HepG2 (cell line): ENCODE measurements at regions not wholly inside any gene's neighbourhood (a gene's known extent, or its start where the extent isn't known, plus 50 kb on each side); places are given as distances from the start of the nearest gene placed in this dataset.
A peak's percentile ranks its signal among the peaks of the same experiment; 100 is the strongest.
"Not testable (repeated sequence)": the region's sequence is repeated elsewhere in the genome, so short reads cannot be mapped to it uniquely, and the experiment has no call there.

ENCODE experiments used
- ATAC-seq: fragments of 200-7000 bp; cut with Tn5 transposase; 3 replicates; pipeline ENCODE4 v1.9.1; 2020; ENCODE audit warnings: mild to moderate bottlenecking, moderate library complexity
- BruUV-seq: library from RNA; stranded (reverse); fragments of 400-500 nt; replicated peaks from 2 replicates; lab custom pipeline; 2021; lab: Mats Ljungman, UMichigan
- CTCF ChIA-PET: fragments of 300-600 bp; formaldehyde crosslinking; extraction: SDS; loops from one replicate; lab custom pipeline; 2021; ENCODE audit warnings: low total read pairs, inconsistent platforms, low intra/inter-chr PET ratio; lab: Yijun Ruan, JAX
- POLR2A ChIA-PET: fragments of 350-600 bp; sonication (Branson Sonifier 250); formaldehyde crosslinking; loops from one replicate; lab custom pipeline; 2020; ENCODE audit warnings: antibody characterized with exemption, inconsistent platforms; lab: Yijun Ruan, JAX
- DNase-seq: peaks from one replicate; pipeline ENCODE4 v3.0.0-alpha.2; 2015; ENCODE audit warnings: low spot score
- FAIRE-seq: peaks from 3 replicates; lab custom pipeline; 2011; peaks lifted over from hg19 to GRCh38; lab: Jason Lieb, UNC
- H2AFZ ChIP-seq: one replicate; pipeline ENCODE4 v1.6.1; 2011; ENCODE audit warnings: low read length, inconsistent platforms
- H3K27ac ChIP-seq: fragments of 300-600 bp; 3 replicates; pipeline ENCODE4 v1.8.0; 2011; ENCODE audit warnings: mixed run types, mild to moderate bottlenecking, mixed read lengths, low read length, inconsistent platforms; ENCODE audit not compliant: insufficient read depth; ENCODE audit errors: extremely low read length
- H3K27me3 ChIP-seq, 2 experiments: fragments of 200-600 bp in 1 of 2; 2 replicates in 1 of 2; 3 replicates in 1 of 2; pipeline versions ENCODE4 v1.6.0 to v1.8.0; 2011; ENCODE audit warnings: low read length in 2 of 2, mild to moderate bottlenecking in 2 of 2, moderate library complexity in 2 of 2, inconsistent platforms in 1 of 2; ENCODE audit not compliant: insufficient read depth in 2 of 2, control insufficient read depth in 1 of 2
- H3K36me3 ChIP-seq, 2 experiments: fragments of 200-600 bp in 1 of 2; replicated peaks in 1 of 2; 2 replicates in 1 of 2; 3 replicates in 1 of 2; pipeline versions ENCODE4 v1.5.1 to v1.8.0; 2011; ENCODE audit warnings: low read length in 2 of 2, inconsistent platforms in 1 of 2; ENCODE audit not compliant: insufficient read depth in 2 of 2, control insufficient read depth in 1 of 2
- H3K4me1 ChIP-seq: 2 replicates; pipeline ENCODE4 v1.5.1; 2012; ENCODE audit warnings: low read length, inconsistent platforms; ENCODE audit not compliant: insufficient read depth
- H3K4me2 ChIP-seq: 2 replicates; pipeline ENCODE4 v1.6.0; 2011; ENCODE audit warnings: low read depth, low read length, inconsistent platforms
- H3K4me3 ChIP-seq, 3 experiments: fragments of 200-600 bp in 1 of 3; sonication (generic), shearing (Covaris generic) in 1 of 3; replicated peaks in 1 of 3; 2 replicates each; pipeline ENCODE4 v1.5.1; 2011 to 2016; ENCODE audit warnings: low read length in 3 of 3, inconsistent platforms in 2 of 3, low read depth in 2 of 3, mild to moderate bottlenecking in 2 of 3, control low read depth in 1 of 3, mixed read lengths in 1 of 3; ENCODE audit not compliant: insufficient read depth in 1 of 3
- H3K79me2 ChIP-seq: one replicate; pipeline ENCODE4 v1.6.1; 2011; ENCODE audit warnings: low read length, inconsistent platforms; ENCODE audit not compliant: insufficient read depth
- H3K9ac ChIP-seq: 2 replicates; pipeline ENCODE4 v1.6.0; 2011; ENCODE audit warnings: mild to moderate bottlenecking, low read depth, low read length, inconsistent platforms; ENCODE audit not compliant: insufficient read depth
- H3K9me3 ChIP-seq: 2 replicates; pipeline ENCODE4 v1.5.1; 2012; ENCODE audit warnings: mild to moderate bottlenecking, low read length
- H4K20me1 ChIP-seq: 2 replicates; pipeline ENCODE4 v1.6.0; 2011; ENCODE audit warnings: inconsistent platforms, mild to moderate bottlenecking, low read length, moderate library complexity; ENCODE audit not compliant: insufficient read depth
- HNRNPL ChIP-seq: fragments of 200-400 bp; formaldehyde crosslinking; IDR thresholded peaks from 2 replicates; pipeline ENCODE4 v1.6.1; 2017; ENCODE audit warnings: mild to moderate bottlenecking, low read depth, low read length
- RXRA ChIP-seq: sonication (generic); formaldehyde crosslinking; IDR thresholded peaks from 2 replicates; pipeline ENCODE4 v1.5.1; 2020; ENCODE audit warnings: missing genetic modification reagents
- SAP130 ChIP-seq: IDR thresholded peaks from 2 replicates; pipeline ENCODE4 v1.6.1; 2016; ENCODE audit warnings: low read depth
- ZNF768 ChIP-seq: sonication (generic); formaldehyde crosslinking; IDR thresholded peaks from 2 replicates; pipeline ENCODE4 v1.4.0; 2020; ENCODE audit warnings: missing genetic modification reagents
- WGBS: methylation state at CpG from one replicate; pipeline ENCODE4 v1.1.6; 2017; ENCODE audit warnings: low lambda C conversion rate; 5-methylcytosine and 5-hydroxymethylcytosine counted together
- in situ Hi-C: cut with HindIII; loops from 2 replicates; pipeline ENCODE4 v1.10.0; 2017; ENCODE audit warnings: low pct_unique_long_range_greater_than_20kb; ENCODE audit not compliant: extremely low pct_ligation_motif_present
- intact Hi-C: fragments of 100-400 bp; cut with micrococcal nuclease; formaldehyde crosslinking; loops from one replicate; pipeline ENCODE4 v1.10.0; 2022; ENCODE audit not compliant: unreplicated experiment
- TF ChIP-seq, protein P1 (sequence below): sonication (generic); formaldehyde crosslinking; IDR thresholded peaks from 2 replicates; pipeline ENCODE4 v1.4.0; 2020; ENCODE audit warnings: missing genetic modification reagents, borderline replicate concordance
- TF ChIP-seq, protein P2 (sequence below): sonication (generic); formaldehyde crosslinking; IDR thresholded peaks from 2 replicates; pipeline ENCODE4 v1.4.0; 2020; ENCODE audit warnings: missing genetic modification reagents

GRCh38 chr14:19346074-19346480 is 88.1 kb downstream of the POTEG start:
- FAIRE-seq, in situ Hi-C loops, H4K20me1 ChIP-seq, intact Hi-C loops, H3K79me2 ChIP-seq, POLR2A ChIA-PET, H3K27ac ChIP-seq, H3K9me3 ChIP-seq, BruUV-seq, H2AFZ ChIP-seq, H3K4me1 ChIP-seq, H3K36me3 ChIP-seq, H3K9ac ChIP-seq, H3K27me3 ChIP-seq, CTCF ChIA-PET: not testable (repeated sequence)
- peak; percentile 39; the same call in 1 of the 2 replicates for TF ChIP-seq RXRA (CRISPR knock-in tag)
- peak; percentile 48; the same call in 1 of the 2 replicates for TF ChIP-seq HNRNPL
- TF ChIP-seq SAP130 (CRISPR knock-in tag): peak; percentile 28; the same call in 1 of the 2 replicates
- TF ChIP-seq, protein P1, sequence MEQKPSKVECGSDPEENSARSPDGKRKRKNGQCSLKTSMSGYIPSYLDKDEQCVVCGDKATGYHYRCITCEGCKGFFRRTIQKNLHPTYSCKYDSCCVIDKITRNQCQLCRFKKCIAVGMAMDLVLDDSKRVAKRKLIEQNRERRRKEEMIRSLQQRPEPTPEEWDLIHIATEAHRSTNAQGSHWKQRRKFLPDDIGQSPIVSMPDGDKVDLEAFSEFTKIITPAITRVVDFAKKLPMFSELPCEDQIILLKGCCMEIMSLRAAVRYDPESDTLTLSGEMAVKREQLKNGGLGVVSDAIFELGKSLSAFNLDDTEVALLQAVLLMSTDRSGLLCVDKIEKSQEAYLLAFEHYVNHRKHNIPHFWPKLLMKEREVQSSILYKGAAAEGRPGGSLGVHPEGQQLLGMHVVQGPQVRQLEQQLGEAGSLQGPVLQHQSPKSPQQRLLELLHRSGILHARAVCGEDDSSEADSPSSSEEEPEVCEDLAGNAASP (CRISPR knock-in tag): peak; percentile 37; the same call in 1 of the 2 replicates
- TF ChIP-seq, protein P2, sequence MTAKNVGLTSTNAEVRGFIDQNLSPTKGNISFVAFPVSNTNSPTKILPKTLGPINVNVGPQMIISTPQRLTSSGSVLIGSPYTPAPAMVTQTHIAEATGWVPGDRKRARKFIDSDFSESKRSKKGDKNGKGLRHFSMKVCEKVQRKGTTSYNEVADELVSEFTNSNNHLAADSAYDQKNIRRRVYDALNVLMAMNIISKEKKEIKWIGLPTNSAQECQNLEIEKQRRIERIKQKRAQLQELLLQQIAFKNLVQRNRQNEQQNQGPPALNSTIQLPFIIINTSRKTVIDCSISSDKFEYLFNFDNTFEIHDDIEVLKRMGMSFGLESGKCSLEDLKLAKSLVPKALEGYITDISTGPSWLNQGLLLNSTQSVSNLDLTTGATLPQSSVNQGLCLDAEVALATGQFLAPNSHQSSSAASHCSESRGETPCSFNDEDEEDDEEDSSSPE (CRISPR knock-in tag): 0 out of 2 replicates have a peak, but pooled peaks have one; percentile 32
- TF ChIP-seq ZNF768 (CRISPR knock-in tag): peak; percentile 76; the same call in 1 of the 2 replicates
- Histone ChIP-seq H3K4me3 (peak overlapping the region in 2 of 3 experiments; percentile 43 to 50; a peak in 3 of 6 replicates), H3K4me2 (peak overlapping the region; percentile 84)
- WGBS: no CpG with 5 or more reads among the region's 17 CpGs
- DNase-seq: peak; percentile 5
- peak; percentile 96 for ATAC-seq

DNA sequence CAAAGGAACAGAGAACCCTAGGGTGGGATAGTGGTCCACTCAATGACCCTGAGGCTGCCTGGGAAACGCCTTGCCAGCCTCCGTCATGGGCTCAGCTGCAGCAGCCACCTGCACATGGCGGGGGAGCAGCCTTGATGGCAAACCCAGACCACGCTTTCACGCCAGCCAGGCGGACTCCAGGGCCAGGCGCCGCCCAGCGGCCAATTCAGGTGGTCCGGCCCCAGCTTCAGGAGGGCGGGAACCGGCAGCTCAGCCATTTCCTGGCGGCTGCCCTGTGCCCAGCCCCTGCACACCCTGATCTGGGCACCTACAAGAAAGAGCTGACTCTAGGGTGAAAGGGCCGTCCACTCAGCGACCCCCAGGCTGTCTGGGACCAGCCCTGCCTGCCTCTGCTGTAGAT is 87.5 kb downstream of the POTEG start:
- H2AFZ ChIP-seq, POLR2A ChIA-PET, FAIRE-seq, H3K9ac ChIP-seq, H3K9me3 ChIP-seq, H3K4me2 ChIP-seq, H3K4me1 ChIP-seq, H3K27ac ChIP-seq, H3K79me2 ChIP-seq, H4K20me1 ChIP-seq, intact Hi-C loops, H3K27me3 ChIP-seq, in situ Hi-C loops, BruUV-seq, DNase-seq, H3K4me3 ChIP-seq, CTCF ChIA-PET, H3K36me3 ChIP-seq: not testable (repeated sequence)
- peak; percentile 69 for ATAC-seq
- WGBS: no CpG with 5 or more reads among the region's 15 CpGs

DNA sequence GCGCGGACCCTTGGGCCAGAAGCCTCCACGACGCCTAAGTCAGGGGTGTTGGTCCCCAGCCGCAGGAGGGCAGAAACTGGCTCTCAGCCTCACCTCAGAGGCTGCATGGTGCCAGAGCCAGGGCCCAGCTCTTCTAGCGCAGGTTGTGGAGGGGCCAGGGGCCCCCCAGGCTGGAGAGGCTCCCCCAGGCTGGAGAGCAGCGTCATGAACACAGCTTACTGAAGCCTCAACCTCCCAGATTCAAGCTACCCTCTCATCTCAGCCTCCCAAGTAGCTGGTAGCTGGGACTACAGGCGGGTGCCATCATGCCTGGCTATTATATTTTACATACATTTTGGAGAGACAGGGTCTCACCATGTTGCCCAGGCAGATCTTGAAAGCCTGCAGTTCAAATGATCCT is 87.0 kb downstream of the POTEG start:
- H3K9ac ChIP-seq, DNase-seq, H3K4me3 ChIP-seq, FAIRE-seq, H3K79me2 ChIP-seq, in situ Hi-C loops, H3K4me1 ChIP-seq, H3K4me2 ChIP-seq, H3K9me3 ChIP-seq, POLR2A ChIA-PET, H3K27ac ChIP-seq, ATAC-seq, H3K36me3 ChIP-seq, intact Hi-C loops, CTCF ChIA-PET, H4K20me1 ChIP-seq, H3K27me3 ChIP-seq, BruUV-seq, H2AFZ ChIP-seq: not testable (repeated sequence)
- WGBS: no CpG with 5 or more reads among the region's 8 CpGs
